HG02885 (cell line): ENCODE measurements at regions not wholly inside any gene's neighbourhood (a gene's known extent, or its start where the extent isn't known, plus 50 kb on each side); places are given as distances from the start of the nearest gene placed in this dataset.

Experiments used
- ATAC-seq: cut with Tn5 transposase; IDR thresholded peaks from one replicate; pipeline ENCODE4 v1.9.1; 2021; ENCODE audit warnings: mild to moderate bottlenecking; ENCODE audit not compliant: unreplicated experiment, poor library complexity

DNA sequence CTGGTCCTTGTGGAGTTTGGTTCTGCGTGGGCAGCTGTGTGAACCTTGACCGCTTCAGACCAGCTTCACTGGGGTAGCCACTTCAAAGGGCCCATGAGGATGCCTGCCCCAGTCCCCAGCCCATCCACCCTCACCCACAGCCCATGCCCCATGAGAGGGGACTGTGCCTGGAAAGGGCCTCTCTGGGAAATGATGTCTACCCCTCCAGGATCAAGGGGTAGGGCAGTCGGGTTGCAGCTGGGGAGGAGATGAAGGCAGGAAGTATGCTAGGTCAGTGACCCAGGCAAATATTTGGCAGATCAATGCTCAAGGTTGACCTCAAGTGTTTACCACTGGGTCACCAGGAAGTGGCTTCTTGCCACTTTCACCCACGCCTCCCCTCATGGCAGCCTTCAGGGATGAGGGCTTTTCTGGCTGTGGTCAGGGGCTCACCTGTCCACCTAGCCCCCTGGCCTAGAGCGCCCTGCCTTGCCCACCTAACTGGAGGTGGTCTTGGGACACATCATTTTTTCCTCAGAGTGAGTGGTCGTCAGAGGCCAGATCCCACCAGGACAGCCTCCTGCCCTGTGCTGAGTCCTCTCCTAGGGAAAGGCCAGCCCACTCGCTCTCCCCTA lies 109.5 kb downstream of the SNX5 start:
- ATAC-seq, result no peak

GRCh38 chr20:17858450-17859001 lies 110.1 kb downstream of the SNX5 start:
- ATAC-seq, result no peak

GRCh38 chr20:17857639-17858449 lies 110.8 kb downstream of the SNX5 start:
- ATAC-seq, result no peak

DNA sequence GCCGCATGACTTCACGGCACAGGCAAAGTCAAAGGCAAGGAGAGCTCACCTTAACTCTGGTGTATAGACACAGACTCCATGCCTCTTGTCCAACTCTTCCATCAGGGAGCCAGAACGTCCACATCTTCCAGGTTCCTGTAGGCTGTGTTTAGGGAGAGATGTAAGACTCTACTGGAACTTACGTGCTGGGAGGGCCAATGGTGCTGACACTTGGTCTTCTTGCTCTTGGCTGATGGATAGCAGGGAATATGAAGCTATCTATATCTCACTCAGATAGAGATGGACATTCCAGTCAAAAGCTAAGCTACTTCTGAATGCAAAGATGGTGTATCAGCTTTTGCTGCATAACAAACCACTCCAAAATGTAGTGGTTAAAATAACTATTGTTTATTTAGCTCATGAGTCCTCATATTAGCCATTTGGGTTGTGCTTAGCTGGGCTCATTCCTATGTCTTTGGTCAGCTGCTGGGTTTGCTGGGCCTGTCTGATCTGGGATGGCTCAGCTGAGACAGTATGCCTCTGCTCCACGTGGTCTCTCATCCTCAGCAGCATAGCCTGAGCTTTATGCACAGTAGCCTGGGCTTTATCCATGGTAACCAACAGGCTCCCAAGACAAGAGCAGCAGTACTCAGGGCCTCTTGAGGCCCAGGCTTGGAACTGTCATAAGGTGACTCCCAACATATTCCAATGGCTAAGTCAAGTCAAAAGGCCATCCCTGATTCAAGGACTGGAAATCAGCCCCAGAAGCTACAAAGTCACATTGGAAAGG lies 111.6 kb downstream of the SNX5 start:
- no peak for ATAC-seq

DNA sequence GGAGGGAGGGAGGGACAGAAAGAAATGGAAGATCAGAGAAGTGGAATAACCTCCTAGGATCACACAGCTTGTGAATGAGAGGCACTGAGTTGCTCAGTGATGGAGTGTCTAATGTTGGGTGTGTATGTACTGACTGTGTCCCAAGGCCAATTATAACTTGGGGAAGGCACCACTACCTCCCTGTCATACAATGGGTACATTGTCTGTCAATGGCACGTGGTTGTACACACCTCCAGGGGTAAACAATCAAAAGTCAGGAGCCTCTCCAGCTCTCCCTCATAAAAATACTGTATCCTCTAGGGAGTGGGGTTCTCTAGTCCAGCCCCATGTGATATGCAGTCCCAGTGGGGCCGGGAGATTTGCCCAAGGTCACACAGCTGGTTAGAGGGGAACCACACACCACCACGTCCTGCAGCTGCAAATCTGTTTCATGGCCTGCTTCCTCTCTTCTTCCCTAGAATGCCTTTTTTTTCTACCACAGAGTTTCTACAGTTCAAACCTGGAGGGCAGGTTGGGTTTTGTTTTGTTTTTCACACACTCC lies 112.5 kb downstream of the SNX5 start:
- peak; percentile 87 for ATAC-seq

DNA sequence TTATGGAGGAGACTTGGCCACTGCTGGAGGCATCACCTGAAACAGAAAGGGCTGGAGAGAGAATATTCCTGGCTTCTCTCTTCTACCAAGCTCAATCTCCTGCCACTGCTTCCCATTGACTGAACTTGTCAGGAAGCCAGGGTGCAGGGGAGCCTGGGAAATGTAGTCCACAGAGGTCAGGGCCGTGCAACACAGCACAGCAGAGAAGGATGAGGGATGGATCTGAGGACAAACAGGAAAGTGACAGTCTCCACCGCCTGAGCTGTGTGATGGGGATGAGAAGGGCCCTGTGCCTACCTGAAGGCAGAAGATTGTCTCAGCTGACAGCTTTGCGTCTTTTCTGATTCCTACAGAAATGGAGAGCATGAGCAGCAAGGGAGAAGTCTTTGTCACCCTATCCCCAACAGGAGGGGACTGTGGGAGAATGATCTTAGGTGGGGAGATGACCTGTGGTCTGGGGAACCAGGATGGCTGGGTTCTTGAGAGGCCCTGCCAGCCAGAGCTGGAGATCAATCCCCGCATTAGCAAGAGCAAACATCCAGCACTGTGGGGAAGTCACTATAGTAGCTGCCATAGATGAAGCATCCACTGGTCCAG lies 114.2 kb downstream of the SNX5 start:
- no peak for ATAC-seq

- ATAC-seq, result no peak
Measured at GRCh38 chr20:17852323-17852722, 116.3 kb downstream of the SNX5 start.

DNA sequence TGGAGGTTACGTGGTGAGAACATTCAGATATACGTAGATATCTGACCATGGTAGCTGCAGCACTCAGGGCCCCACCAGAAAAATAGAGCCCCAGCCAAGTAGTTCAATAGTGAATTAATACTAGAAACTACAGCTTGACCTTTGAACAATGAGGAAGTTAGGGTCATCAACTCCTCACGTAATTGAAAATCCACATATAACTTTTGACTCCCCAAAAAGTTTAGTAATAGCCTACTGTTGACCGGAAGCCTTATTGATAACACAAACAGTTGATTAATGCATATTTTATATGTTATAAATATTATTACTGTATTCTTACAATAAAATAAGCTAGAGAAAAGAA lies 117.9 kb downstream of the SNX5 start:
- ATAC-seq, result no peak

- ATAC-seq, result no peak
Measured at GRCh38 chr20:17849901-17850683, 118.5 kb downstream of the SNX5 start.

DNA sequence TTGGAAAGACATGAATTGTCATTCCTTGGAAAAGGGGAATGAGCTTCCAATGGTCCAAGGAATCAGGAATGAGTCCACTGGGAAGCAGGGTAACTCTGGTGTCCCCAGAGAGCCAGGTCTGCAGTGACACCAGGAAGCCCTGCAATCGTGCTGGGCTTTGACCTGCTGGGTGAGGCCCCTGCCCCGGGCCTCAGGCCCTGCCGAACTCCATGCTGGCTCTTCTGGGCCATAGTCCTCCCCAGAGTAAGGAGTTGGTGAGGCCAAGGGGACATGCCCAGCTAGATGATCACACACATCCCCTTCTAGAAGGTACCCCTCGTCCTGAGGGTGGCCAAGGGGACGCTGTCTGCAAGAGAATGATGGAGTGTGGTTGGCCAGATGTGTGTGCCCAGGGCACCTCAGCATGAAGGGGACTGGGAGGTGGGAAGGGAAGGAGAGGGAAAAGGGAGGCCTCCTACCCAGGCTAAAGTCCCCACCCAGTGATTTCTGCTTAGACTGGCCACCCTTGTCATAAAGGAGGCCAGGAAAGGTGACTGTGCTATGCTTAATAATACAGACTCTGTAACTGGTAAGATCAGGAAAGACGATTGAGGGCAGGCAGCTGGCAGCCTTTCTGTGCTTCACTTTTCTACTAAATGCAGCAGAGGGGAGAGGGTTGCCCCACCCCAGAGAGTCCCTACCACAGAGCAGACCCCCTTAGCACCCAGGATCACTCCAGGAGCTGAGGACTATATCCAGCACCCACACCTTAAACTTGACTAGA lies 119.3 kb downstream of the SNX5 start:
- ATAC-seq, result no peak

GRCh38 chr20:17848249-17849048 lies 120.1 kb downstream of the SNX5 start:
- ATAC-seq, result peak; percentile 46

DNA sequence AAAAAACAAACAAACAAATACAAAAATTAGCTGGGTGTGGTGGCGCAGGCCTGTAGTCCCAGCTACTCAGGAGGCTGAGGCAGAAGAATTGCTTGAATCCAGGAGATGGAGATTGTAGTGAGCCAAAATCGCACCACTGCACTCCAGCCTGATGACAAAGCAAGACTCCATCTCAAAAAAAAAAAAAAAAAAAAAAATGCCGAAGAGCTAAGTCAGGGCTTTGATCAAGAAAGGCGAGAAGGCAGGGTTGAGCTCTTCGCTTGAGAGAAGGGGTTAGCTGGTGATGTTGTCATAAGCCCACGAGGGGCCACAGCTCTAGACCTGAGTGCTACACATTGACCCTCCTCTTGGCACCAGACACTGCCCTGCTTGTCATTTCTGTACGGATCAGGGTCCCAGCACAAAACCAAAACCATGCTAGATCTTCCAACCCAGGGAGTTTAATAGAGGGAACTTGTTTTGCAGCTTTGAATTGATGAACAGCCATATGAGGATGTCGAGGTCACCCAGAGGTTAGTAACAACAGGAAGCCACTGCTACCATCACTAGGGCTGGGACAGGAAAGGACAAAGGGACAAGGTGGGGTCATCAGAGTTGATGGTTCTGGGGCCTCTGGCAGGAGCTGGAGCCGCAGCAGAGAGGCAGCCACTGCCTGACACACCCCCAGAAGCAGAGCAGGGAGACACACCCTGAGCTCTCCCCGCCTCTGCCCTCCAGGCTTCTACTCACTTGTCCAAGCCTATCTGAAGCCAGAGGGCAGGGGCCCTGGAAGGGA lies 122.7 kb downstream of the SNX5 start:
- no peak for ATAC-seq

DNA sequence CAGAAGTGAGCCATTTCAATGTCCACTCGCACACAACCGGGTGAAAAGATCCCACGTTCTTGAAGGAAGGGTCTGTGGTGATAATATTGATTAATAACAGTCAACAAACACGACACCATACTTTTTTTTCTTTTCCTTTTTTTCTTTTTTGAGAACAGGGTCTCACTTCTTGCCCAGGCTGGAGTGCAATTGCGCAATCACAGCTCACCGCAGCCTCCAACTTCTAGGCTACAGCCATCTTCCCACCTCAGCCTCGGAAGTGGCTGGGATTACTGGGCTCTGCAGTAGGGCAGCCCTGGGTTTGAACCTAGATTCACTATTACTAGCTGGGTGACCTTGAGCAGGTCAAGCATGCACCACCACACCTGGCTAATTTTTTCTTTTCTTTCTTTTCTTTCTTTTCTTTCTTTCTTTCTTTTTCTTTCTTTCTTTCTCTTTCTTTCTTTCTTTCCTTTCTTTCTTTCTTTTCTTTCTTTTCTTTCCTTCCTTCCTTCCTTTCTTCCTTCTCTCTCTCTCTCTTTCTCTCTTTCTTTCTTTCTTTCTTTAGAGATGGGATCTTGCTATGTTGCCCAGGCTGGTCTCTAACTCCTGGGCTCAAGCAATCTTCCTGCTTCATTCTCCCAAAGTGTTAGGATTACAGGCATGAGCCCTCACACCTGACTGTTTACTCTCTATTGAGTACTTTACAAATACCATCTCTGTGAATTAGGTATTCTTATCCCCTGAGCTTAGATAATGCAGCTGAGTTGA lies 123.9 kb downstream of the SNX5 start:
- no peak for ATAC-seq

DNA sequence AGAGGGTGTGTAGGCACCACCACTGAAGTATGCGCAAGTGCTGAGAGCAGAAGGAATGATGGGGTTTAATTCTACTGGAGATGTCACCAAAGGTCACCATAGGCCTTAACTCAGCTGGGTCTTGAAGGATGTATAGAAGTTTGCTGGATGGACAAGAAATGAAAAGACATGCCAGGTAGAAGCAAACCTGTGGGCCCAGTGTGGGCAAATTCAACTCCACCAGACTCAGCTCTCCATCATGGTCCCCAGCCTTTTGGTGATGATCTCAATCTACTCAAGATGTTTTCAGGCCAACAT lies 124.5 kb downstream of the SNX5 start:
- no peak for ATAC-seq

DNA sequence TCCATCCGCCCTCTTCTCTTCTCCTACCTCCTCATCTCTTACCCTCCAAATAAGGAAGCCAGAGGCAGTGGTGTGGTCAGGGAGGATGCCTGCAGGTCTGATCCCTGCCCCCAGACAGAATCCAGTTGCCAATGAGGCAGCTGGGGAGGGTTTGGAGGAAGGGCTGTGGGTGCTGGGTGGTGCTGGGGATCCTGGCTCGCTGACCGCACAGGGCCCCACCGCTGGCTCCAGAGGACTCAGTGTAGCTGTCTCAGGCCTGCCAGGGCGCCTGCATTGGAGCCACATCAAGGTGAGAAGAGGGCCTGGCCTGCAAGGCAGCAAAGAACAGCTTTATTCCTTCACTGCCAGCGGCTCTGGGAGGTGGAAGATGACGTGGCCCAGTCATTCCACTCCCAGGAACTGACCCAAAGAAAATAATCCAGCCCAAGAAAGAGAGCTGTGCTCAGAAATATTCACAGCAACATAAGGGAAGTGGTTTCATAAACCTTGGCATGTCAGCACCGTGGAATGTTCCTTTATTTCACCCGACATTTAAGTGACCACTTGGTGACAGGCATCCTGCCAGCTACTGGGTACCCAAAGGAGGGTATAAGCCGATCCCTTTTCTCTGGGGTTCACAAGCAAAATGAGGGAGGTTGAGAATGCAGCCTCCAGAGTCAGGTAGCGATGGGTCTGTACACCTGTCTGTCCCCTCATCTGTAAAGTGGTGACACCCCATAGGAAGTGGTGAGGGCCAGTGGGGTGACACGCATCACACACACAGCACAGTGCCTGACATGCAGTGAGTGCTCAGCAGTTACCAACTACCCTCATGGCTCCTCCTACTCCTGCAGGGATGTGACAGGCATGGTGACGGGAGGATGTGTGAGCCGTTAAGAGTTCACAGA lies 125.1 kb downstream of the SNX5 start:
- ATAC-seq, result no peak

DNA sequence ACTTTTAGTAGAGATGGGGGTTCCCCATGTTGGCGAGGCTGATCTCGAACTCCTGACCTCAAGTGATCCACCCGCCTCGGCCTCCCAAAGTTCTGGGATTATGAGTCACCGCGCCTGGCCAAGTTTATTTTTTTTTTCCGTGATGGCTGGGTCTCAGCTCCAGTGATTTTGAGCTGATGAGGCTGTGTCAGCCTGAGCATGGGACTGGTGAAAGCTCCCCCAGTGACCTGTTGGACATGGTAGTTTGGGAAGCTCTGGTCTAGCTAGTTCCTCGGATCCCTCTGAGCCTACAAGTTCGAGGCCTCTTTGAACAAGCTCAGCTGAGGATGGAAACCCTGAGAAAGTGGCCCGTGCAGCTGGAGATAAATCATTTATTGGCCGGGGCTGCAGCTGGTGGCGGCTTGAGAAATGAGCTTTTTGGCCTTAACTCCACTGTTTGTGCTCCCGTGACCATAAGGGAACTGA lies 126.8 kb downstream of the SNX5 start:
- ATAC-seq, result no peak
